Activated naive CD4-positive, alpha-beta T cell treated with anti-CD3 and anti-CD28 coated beads for 36 hours (primary cell): ENCODE measurements at regions not wholly inside any gene's neighbourhood (a gene's known extent, or its start where the extent isn't known, plus 50 kb on each side); places are given as distances from the start of the nearest gene placed in this dataset.

ENCODE experiments used
- CTCF ChIA-PET: fragments of 350-600 bp; sonication (Branson Sonifier 250); formaldehyde crosslinking; loops from one replicate; lab custom pipeline; 2021; ENCODE audit warnings: antibody characterized with exemption; lab: Charles Lee
- DNase-seq: peaks from one replicate; pipeline ENCODE4 v3.0.0-alpha.2; 2020
- H3K27ac Mint-ChIP-seq: one replicate; pipeline ENCODE4 v1.8.0; 2021; ENCODE audit warnings: mild to moderate bottlenecking, mixed read lengths
- H3K27me3 Mint-ChIP-seq: one replicate; pipeline ENCODE4 v1.8.0; 2021; ENCODE audit warnings: low read depth, mixed read lengths
- H3K36me3 Mint-ChIP-seq: one replicate; pipeline ENCODE4 v1.8.0; 2021; ENCODE audit warnings: low read depth, mixed read lengths
- H3K4me1 Mint-ChIP-seq: one replicate; pipeline ENCODE4 v1.8.0; 2021; ENCODE audit warnings: low read depth, mixed read lengths
- H3K4me3 Mint-ChIP-seq: one replicate; pipeline ENCODE4 v1.8.0; 2021; ENCODE audit warnings: mild to moderate bottlenecking, moderate library complexity, mixed read lengths
- H3K9me3 Mint-ChIP-seq: one replicate; pipeline ENCODE4 v1.8.0; 2021; ENCODE audit warnings: mixed read lengths
- intact Hi-C: fragments of 100-400 bp; cut with micrococcal nuclease; formaldehyde crosslinking; loops from one replicate; pipeline ENCODE4 v1.15.1; 2023

DNA sequence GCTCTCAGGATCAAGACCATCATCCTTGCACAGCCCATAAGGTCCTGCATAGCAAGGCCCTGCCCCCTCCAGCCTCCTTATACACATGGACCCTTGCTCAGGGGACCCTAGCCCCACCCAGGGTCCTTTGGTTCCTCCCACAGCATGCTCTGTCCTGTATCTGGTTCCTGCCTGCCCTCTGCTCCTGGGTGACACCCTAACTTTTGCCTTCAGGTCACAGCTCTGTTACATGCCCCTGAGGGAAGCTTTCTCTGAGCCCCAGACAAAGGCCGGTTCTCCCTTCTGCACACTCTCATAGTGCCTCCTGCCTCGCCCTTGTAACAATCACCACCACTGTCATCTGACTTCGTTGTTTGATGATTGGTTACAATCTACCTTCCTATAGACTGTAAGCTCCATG, 204.8 kb downstream of the SMAD2 start:
- H3K27me3 Mint-ChIP-seq: peaks cover 5% of the 10 kb centered on the region
- H3K4me3 Mint-ChIP-seq: no peak overlapping the region
- no peaks in the 10 kb centered on the region for H3K36me3 Mint-ChIP-seq
- DNase-seq: no peak
- CTCF ChIA-PET: no interaction called here
- no peak overlapping the region for H3K27ac Mint-ChIP-seq
- no peaks in the 10 kb centered on the region for H3K9me3 Mint-ChIP-seq
- H3K4me1 Mint-ChIP-seq: no peaks in the 10 kb centered on the region
- intact Hi-C loops: no loop called here

DNA sequence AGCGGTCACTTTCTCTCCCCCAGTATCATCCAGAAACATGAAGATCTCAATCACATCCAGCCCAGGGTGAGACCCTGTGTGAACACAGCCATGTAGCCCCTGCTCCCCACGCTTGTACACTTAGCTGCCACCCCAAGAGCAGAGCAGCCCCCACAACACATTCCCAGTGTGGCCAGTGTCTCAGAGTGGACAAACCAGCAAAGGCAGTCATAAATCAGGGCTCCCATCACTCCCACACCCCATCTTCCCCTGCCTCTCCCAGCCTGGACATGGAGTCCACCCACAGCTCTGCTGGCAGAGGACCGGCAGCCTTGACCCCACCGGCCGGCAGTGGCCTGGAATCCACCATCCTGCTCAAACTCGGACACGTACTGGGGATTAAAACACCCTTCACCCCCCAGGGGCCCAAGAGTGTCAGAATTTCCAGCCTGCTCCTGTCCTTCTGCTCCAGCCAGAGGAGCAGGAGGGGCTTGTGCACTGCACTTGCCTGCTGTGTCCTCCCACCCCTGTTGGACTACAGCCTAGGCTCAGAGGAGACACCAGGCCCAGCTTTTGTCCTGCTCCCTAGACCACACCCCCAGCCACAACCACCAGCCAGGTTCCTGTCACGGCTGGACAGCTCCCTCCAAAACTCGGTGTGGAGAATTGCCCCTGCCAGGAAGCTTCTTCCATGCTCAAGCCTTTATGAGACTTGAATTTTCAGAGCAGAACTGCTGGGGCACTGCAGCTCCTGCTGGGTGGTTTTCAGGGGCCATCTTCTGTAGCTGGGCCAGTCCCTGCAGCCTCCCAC, 206.1 kb downstream of the SMAD2 start:
- Mint-ChIP-seq H3K27ac (no peak overlapping the region), H3K9me3 (no peaks in the 10 kb centered on the region)

DNA sequence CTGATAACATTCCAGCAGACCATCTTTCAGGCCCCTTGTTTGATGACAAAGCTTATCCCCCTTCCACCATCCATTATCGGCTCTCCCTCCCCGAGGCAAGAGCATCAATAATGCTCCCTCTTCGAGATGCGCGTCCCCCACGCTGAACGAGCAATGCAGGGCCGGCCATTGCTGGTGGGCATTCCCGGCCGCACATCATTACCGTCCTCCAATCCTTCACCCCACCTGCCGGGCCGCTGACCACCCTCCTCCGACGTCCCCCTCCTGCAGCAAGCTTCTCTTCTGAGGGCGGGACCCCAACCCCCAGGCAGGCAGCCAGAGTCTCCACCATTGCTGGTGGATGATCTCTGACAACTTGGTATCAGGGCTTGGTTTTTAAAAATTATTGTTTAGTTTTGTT, 208.6 kb downstream of the SMAD2 start:
- H3K9me3 Mint-ChIP-seq: no peaks in the 10 kb centered on the region
- H3K27ac Mint-ChIP-seq: no peak overlapping the region
- no peak overlapping the region for H3K4me3 Mint-ChIP-seq
- peaks cover 4% of the 10 kb centered on the region for H3K27me3 Mint-ChIP-seq
- intact Hi-C loops: no loop called here
- no peaks in the 10 kb centered on the region for H3K36me3 Mint-ChIP-seq
- CTCF ChIA-PET: no interaction called here
- H3K4me1 Mint-ChIP-seq: no peaks in the 10 kb centered on the region
- no peak for DNase-seq

More for the DNA sequence above, 206.1 kb downstream of the SMAD2 start:
- DNase-seq: no peak
- Mint-ChIP-seq H3K36me3 (no peaks in the 10 kb centered on the region), H3K4me3 (no peak overlapping the region), H3K27me3 (peaks cover 5% of the 10 kb centered on the region), H3K4me1 (no peaks in the 10 kb centered on the region)
- CTCF ChIA-PET: no interaction called here
- intact Hi-C loops: no loop called here

- intact Hi-C loops: no loop called here
- Mint-ChIP-seq H3K4me1 (no peaks in the 10 kb centered on the region), H3K4me3 (no peak overlapping the region), H3K27ac (no peak overlapping the region), H3K27me3 (peaks cover 1% of the 10 kb centered on the region), H3K36me3 (no peaks in the 10 kb centered on the region), H3K9me3 (no peaks in the 10 kb centered on the region)
- CTCF ChIA-PET: no interaction called here
- no peak for DNase-seq
Observed at GRCh38 chr18:47720741-47721140, 209.7 kb downstream of the SMAD2 start.

DNA sequence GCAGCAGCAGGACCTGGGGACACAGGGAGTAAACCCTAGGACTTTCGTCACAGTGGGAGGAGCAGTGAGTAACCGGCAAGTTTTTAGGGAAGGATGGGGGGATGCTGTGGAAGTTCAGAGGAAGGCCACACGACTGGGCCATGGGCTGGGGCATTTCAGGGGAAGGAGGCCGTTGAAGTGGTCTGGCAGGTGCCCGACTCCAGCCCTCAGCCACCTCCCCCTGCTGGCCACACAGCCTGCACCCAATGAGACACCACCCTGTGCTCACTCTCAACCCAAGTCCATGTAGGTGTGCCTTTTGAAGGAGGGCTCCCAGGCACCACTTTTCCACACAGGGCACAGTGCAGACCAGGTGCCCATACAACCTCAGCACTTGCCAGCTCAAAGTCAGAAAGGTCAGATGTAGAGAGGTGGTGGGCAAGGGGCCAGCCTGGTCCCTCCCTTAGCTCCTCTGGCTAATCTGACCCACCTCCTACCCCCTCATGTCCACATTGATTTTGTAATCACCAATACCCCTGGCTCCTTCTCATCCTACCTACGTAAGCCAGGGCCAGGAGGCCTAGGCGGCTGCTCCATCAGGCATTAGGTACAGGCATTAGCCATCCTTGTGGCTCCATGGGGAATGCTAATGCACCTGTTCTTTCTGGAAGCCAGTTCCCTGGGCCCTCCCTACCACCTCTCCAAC, 211.2 kb downstream of the SMAD2 start:
- Mint-ChIP-seq H3K4me1 (no peaks in the 10 kb centered on the region), H3K27me3 (no peaks in the 10 kb centered on the region), H3K4me3 (no peak overlapping the region), H3K27ac (no peak overlapping the region), H3K9me3 (no peaks in the 10 kb centered on the region), H3K36me3 (no peaks in the 10 kb centered on the region)
- no peak for DNase-seq
- intact Hi-C loops: no loop called here
- CTCF ChIA-PET: no interaction called here

DNA sequence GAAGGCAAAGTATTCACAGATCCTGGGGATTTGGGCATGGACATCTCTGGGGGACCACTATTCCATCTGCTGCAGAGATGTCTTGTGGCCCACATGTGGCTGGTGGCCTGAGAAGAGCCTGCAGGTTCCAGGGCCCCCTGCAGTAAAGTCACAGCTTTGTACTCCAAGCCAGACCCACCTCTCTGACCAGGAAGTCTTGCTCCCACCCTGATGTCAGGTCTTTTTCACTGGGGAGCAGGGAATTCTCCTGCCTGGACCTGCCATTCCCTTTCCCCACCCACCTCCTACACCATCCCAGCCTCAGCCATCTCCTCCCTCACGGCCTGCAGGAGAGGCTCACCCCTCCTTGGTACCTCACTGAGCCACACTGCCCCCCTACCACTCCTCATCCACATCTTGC, 211.8 kb downstream of the SMAD2 start:
- intact Hi-C loops: no loop called here
- H3K4me3 Mint-ChIP-seq: no peak overlapping the region
- DNase-seq: no peak
- H3K27ac Mint-ChIP-seq: no peak overlapping the region
- no peaks in the 10 kb centered on the region for H3K36me3 Mint-ChIP-seq
- CTCF ChIA-PET: no interaction called here
- H3K9me3 Mint-ChIP-seq: no peaks in the 10 kb centered on the region
- H3K27me3 Mint-ChIP-seq: no peaks in the 10 kb centered on the region
- no peaks in the 10 kb centered on the region for H3K4me1 Mint-ChIP-seq

GRCh38 chr18:47717257-47717656, 213.2 kb downstream of the SMAD2 start:
- H3K4me3 Mint-ChIP-seq: no peak overlapping the region
- DNase-seq: no peak
- H3K9me3 Mint-ChIP-seq: no peaks in the 10 kb centered on the region
- no peak overlapping the region for H3K27ac Mint-ChIP-seq
- intact Hi-C loops: no loop called here
- CTCF ChIA-PET: no interaction called here
- no peaks in the 10 kb centered on the region for H3K27me3 Mint-ChIP-seq
- H3K4me1 Mint-ChIP-seq: no peaks in the 10 kb centered on the region
- H3K36me3 Mint-ChIP-seq: no peaks in the 10 kb centered on the region

GRCh38 chr18:47716632-47717185, 213.8 kb downstream of the SMAD2 start:
- no peak overlapping the region for H3K27ac Mint-ChIP-seq
- DNase-seq: no peak
- no peaks in the 10 kb centered on the region for H3K36me3 Mint-ChIP-seq
- no peak overlapping the region for H3K4me3 Mint-ChIP-seq
- no peaks in the 10 kb centered on the region for H3K9me3 Mint-ChIP-seq
- no peaks in the 10 kb centered on the region for H3K4me1 Mint-ChIP-seq
- intact Hi-C loops: no loop called here
- peaks cover 1% of the 10 kb centered on the region for H3K27me3 Mint-ChIP-seq
- CTCF ChIA-PET: interaction anchor here (0.7 kb wide), 1 partner anchor 16 kb away, joined by 3 read pairs; no protein-coding TSS in a partner anchor

DNA sequence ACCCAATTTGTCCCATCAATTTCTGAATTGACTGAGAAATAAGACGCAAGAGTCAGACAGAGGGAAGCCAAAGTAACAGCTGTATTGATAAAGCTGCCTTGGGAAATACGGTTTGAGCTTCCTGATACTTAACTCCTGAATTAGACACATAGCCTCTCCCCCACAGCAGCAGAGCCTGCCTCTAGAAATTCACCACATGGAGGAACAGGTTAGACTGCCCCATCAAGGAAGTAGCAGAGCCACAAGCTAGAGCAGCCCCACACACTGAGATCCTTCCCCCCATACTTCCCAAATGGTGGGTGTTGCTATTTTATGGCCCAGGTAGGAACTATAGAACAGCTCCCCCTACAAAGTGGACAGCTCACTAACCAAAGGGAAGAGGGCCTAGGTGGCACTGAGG, 220.0 kb downstream of the SMAD2 start:
- intact Hi-C loops: no loop called here
- no peak overlapping the region for H3K4me3 Mint-ChIP-seq
- H3K27ac Mint-ChIP-seq: no peak overlapping the region
- CTCF ChIA-PET: interaction anchor here (0.6 kb wide), 1 partner anchor 613 kb away, joined by 3 read pairs; no protein-coding TSS in a partner anchor
- peaks cover 2% of the 10 kb centered on the region for H3K27me3 Mint-ChIP-seq
- no peaks in the 10 kb centered on the region for H3K36me3 Mint-ChIP-seq
- H3K4me1 Mint-ChIP-seq: no peaks in the 10 kb centered on the region
- no peaks in the 10 kb centered on the region for H3K9me3 Mint-ChIP-seq
- DNase-seq: no peak

DNA sequence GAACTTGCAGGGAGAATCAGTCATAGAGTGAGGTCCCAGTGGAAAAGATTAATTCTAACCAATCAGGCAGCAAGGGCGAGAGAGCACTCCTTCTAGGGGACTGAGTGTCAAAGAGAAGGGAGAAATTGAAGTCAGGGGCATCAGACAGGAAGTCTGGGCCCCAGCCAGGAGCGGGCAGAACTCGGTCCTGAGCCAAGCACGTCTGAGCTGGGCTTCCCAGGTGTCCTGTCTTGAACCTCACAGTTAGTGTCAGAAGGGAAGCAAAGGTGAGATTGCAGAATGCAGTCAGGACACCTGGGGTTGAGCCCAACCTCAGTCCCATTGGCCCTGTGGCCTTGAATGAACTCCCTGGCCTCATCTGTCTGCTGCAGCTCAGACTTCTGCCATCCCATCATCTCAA, 220.9 kb downstream of the SMAD2 start:
- intact Hi-C loops: no loop called here
- H3K27ac Mint-ChIP-seq: no peak overlapping the region
- peaks cover 2% of the 10 kb centered on the region for H3K27me3 Mint-ChIP-seq
- H3K4me1 Mint-ChIP-seq: no peaks in the 10 kb centered on the region
- H3K9me3 Mint-ChIP-seq: no peaks in the 10 kb centered on the region
- CTCF ChIA-PET: no interaction called here
- H3K4me3 Mint-ChIP-seq: no peak overlapping the region
- no peaks in the 10 kb centered on the region for H3K36me3 Mint-ChIP-seq
- DNase-seq: no peak

DNA sequence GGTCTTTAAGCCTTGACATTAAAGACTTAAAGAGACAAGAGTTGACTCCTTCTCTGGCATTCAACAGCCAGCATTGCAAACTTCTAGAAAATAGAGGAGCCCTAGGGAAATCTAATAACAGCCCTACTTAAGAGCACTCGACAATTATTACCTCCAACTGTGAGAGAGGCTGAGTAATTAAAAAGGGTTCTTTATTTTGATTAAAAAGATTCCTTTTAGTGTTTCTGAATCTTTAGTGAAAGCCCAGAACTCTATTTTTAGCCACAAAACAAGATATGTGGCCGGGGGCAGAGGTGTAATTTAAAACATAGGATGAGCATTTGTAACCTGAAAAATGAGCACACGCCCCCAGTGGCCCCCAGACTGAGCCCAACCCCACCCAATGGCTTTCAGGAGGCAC, 222.3 kb downstream of the SMAD2 start:
- CTCF ChIA-PET: no interaction called here
- H3K27ac Mint-ChIP-seq: no peak overlapping the region
- H3K27me3 Mint-ChIP-seq: peaks cover 2% of the 10 kb centered on the region
- H3K36me3 Mint-ChIP-seq: no peaks in the 10 kb centered on the region
- H3K9me3 Mint-ChIP-seq: no peaks in the 10 kb centered on the region
- intact Hi-C loops: no loop called here
- no peak for DNase-seq
- no peak overlapping the region for H3K4me3 Mint-ChIP-seq
- no peaks in the 10 kb centered on the region for H3K4me1 Mint-ChIP-seq

DNA sequence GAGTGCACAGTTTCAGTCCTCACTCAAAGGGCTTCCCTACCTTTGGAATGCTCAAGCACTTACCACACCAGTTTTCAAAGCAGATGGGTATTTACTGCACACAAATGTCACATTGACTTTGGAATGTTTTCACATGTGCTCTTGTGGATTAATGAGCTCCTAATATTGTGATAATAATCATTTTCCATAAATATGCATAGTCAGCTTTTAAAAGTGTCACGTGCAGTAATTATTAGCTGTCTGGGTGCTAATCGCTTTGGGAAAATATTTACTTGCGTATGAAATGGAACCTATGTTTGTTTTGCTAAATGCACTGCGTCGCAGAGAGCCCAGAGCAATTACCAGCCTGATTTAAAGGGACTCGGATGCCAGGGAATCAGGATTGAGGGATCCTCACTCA, 229.3 kb downstream of the SMAD2 start:
- no peak for DNase-seq
- H3K4me3 Mint-ChIP-seq: no peak overlapping the region
- H3K9me3 Mint-ChIP-seq: no peaks in the 10 kb centered on the region
- H3K4me1 Mint-ChIP-seq: no peaks in the 10 kb centered on the region
- H3K27me3 Mint-ChIP-seq: peaks cover 19% of the 10 kb centered on the region
- H3K27ac Mint-ChIP-seq: no peak overlapping the region
- intact Hi-C loops: no loop called here
- CTCF ChIA-PET: interaction anchor here (0.6 to 0.7 kb wide), 2 partner anchors 15 to 54 kb away, joined by 3 read pairs; no protein-coding TSS in a partner anchor
- H3K36me3 Mint-ChIP-seq: no peaks in the 10 kb centered on the region

GRCh38 chr18:47696870-47697269, 233.6 kb downstream of the SMAD2 start:
- no peaks in the 10 kb centered on the region for H3K4me1 Mint-ChIP-seq
- H3K27ac Mint-ChIP-seq: no peak overlapping the region
- CTCF ChIA-PET: no interaction called here
- intact Hi-C loops: no loop called here
- no peak overlapping the region for H3K4me3 Mint-ChIP-seq
- no peaks in the 10 kb centered on the region for H3K9me3 Mint-ChIP-seq
- no peaks in the 10 kb centered on the region for H3K36me3 Mint-ChIP-seq
- DNase-seq: no peak
- H3K27me3 Mint-ChIP-seq: peaks cover 19% of the 10 kb centered on the region
